ENCODE measurements at regions not wholly inside any gene's neighbourhood (a gene's known extent, or its start where the extent isn't known, plus 50 kb on each side); places are given as distances from the start of the nearest gene placed in this dataset.

- no peak for TF ChIP-seq CTCF (conservative IDR thresholded peaks at IDR 0.05; ENCODE audit: low read depth, low read length)
- TF ChIP-seq EZH2 (IDR thresholded peaks at IDR 0.05; ENCODE audit: low read length, unreplicated experiment), result no peak
- no peak for TF ChIP-seq EZH2phosphoT487 (IDR thresholded peaks at IDR 0.05; ENCODE audit: borderline replicate concordance, low read length)
These were observed 458.8 kb downstream of the PIK3C3 start for GRCh38 chr18:42413870-42414269.
